GM18868 (cell line): ENCODE measurements at regions not wholly inside any gene's neighbourhood (a gene's known extent, or its start where the extent isn't known, plus 50 kb on each side); places are given as distances from the start of the nearest gene placed in this dataset.
"Not testable (repeated sequence)": the region's sequence is repeated elsewhere in the genome, so short reads cannot be mapped to it uniquely, and the experiment has no call there.

Source experiments
- ATAC-seq: cut with Tn5 transposase; IDR thresholded peaks from one replicate; pipeline ENCODE4 v1.9.1; 2021; ENCODE audit warnings: mild to moderate bottlenecking, moderate library complexity; ENCODE audit not compliant: unreplicated experiment

- not testable (repeated sequence) for ATAC-seq
Observed at GRCh38 chr3:145927736-145928135, 233.2 kb downstream of the PLOD2 start.

DNA sequence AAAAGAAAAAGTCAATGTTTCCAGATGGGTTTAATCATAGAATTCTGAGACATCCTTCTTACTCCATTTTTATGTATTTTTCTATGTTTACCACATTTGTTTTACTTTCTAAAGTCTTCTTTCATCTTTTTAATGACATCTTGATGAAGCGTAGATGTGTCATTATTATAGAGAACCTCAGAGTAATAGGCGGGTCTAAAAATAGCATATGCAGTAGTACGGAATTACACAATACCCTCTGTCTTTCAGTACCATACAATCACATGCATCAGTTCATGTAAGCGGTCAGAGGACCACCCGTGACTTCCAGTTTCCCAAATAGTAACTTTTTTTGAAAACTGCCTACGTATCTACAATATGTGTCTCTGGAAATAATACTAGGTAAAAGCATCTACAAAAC, 224.0 kb downstream of the PLOD2 start:
- no peak for ATAC-seq

DNA sequence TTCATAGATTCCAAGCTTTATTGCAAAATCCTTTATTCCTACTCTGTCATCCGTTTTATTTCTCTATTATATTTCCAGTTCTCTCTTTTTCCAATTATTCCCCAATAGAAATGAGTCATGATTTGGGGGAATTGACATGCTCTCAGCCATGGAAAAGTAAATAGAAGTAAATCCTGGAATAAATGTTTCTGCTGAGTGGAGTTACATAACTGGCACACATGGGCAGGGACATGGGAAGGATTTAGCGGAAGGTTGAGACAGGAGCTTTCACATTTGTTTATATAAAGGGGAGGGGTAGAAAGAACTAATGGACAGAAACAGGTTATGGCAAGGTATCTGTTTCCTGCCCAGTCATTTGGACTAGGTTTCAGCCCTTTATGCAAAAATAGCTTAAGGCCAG, 221.6 kb downstream of the PLOD2 start:
- ATAC-seq, result no peak

- no peak for ATAC-seq
Observed at GRCh38 chr3:145942052-145942451, 218.9 kb downstream of the PLOD2 start.

DNA sequence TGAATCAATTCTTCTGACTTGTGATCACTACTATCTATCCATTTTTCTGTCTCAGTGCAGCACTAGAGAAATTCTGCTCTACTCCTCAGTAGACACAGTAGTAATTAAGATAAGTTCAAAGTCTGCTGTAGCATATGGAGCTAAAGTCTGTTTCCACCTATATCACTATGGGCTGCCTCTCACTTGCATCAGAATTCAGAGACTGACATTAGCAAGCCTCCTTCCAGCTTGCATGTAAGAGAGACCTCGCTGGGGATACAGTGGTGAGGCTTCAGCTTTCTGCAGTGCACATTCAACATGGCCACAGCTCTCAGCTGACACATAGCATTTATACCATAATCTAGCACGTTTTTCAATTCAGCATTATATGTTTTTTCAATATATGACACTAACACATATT, 217.0 kb downstream of the PLOD2 start:
- peak; percentile 55 for ATAC-seq

GRCh38 chr3:145951441-145951840, 209.5 kb downstream of the PLOD2 start:
- ATAC-seq, result no peak

DNA sequence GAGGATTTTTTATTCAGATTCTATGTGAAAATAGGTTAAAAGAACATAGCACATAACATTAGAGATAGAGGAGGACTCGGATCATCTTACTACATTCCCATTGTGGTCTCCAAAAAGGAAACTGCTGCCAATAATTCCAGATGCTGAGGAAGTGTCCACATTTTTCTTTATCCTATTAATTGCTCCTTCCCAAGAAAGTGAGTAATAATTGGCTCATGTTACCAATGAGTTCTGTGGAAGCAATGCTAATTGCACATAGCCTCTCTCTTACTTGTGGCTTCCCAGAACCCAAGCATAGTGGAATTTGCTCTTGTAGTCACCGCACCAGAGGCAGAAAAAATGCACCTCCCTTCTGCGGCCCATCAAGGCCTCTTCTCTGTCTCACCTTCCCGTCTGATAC, 208.4 kb downstream of the PLOD2 start:
- ATAC-seq, result no peak

GRCh38 chr3:145953316-145953715, 207.7 kb downstream of the PLOD2 start:
- no peak for ATAC-seq

- ATAC-seq, result peak; percentile 57
Observed at GRCh38 chr3:145959457-145960088, 201.4 kb downstream of the PLOD2 start.

DNA sequence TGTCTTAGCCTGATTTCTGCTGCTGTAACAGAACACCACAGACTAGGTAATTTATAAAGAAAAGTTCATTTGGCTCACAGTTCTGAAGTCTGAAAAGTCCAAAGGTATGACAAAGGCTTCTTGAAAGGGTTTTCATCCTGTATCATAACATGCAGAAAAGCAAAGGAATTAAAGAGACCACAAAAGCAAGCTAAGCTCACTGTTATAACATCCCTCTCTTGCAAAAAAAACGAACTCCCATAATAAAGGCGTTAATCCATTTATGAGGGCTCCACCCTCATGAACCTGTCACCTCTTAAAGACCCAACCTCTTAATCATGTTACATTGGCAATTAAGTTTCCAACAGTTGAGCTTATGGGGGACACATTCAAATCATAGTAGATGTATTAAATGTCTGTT, 197.9 kb downstream of the PLOD2 start:
- ATAC-seq, result no peak

- ATAC-seq, result no peak
Observed at GRCh38 chr3:145967043-145967442, 193.9 kb downstream of the PLOD2 start.

- ATAC-seq, result no peak
Observed at GRCh38 chr3:145971186-145971585, 189.8 kb downstream of the PLOD2 start.

DNA sequence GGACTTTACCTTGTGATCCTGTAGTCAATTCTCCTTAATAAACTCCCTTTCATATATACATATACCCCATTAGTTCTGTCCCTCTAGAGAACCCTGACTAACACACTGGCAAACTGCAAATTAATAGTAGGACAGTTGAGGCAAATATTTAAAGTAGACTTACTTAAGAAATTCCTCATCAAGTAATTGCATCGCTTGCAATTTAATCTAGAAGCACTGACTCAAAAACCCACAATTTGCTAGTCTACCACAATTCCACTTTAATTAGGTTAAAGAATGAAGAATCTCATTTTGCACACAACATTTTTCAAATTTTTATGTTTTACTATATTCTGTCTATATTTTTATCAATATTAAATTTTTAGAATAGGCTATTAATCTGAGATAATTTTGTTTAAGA, 188.1 kb downstream of the PLOD2 start:
- ATAC-seq, result no peak

- no peak for ATAC-seq
Observed at GRCh38 chr3:145981056-145981455, 179.9 kb downstream of the PLOD2 start.

- ATAC-seq, result no peak
Observed at GRCh38 chr3:145983101-145983500, 177.9 kb downstream of the PLOD2 start.
